Activated naive CD8-positive, alpha-beta T cell (primary cell): ENCODE measurements at regions not wholly inside any gene's neighbourhood (a gene's known extent, or its start where the extent isn't known, plus 50 kb on each side); places are given as distances from the start of the nearest gene placed in this dataset.
"Not testable (repeated sequence)": the region's sequence is repeated elsewhere in the genome, so short reads cannot be mapped to it uniquely, and the experiment has no call there.

Source experiments
- H3K27ac Mint-ChIP-seq: one replicate; pipeline ENCODE4 v1.8.0; 2021; ENCODE audit warnings: mixed read lengths
- H3K27me3 Mint-ChIP-seq: one replicate; pipeline ENCODE4 v1.8.0; 2021; ENCODE audit warnings: mixed read lengths
- H3K36me3 Mint-ChIP-seq: one replicate; pipeline ENCODE4 v1.8.0; 2021; ENCODE audit warnings: mixed read lengths
- H3K4me1 Mint-ChIP-seq: one replicate; pipeline ENCODE4 v1.8.0; 2021; ENCODE audit warnings: low read depth, mixed read lengths
- H3K4me3 Mint-ChIP-seq: one replicate; pipeline ENCODE4 v1.8.0; 2021; ENCODE audit warnings: mild to moderate bottlenecking, mixed read lengths
- H3K9me3 Mint-ChIP-seq: one replicate; pipeline ENCODE4 v1.8.0; 2021; ENCODE audit warnings: low read depth, mixed read lengths

DNA sequence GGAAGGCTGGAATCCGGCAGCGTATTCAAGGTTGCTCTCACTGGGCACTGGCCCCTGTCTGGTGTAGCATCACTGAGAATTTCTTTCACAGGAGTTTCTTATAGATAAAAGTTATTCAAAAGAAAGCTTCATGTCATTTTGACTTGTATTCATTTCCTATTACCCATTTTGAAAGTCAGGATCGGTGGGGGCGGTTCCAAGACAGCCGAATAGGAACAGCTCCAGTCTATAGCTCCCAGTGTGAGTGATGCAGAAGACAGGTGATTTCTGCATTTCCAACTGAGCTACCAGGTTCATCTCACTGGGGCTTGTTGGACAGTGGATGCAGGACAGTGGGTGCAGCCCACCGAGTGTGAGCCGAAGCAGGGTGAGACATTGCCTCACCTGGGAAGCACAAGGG is 51.5 kb upstream of the CDC42EP3 start:
- not testable (repeated sequence) for H3K4me1 Mint-ChIP-seq, H3K27me3 Mint-ChIP-seq, H3K27ac Mint-ChIP-seq, H3K4me3 Mint-ChIP-seq, H3K9me3 Mint-ChIP-seq, H3K36me3 Mint-ChIP-seq

GRCh38 chr2:37730037-37730818 is 58.8 kb upstream of the CDC42EP3 start:
- peaks cover 4% of the 10 kb centered on the region for H3K36me3 Mint-ChIP-seq
- no peaks in the 10 kb centered on the region for H3K27me3 Mint-ChIP-seq
- H3K4me1 Mint-ChIP-seq, result peaks cover under 1% of the 10 kb centered on the region
- H3K9me3 Mint-ChIP-seq, result no peaks in the 10 kb centered on the region
- H3K27ac Mint-ChIP-seq, result no peak overlapping the region
- H3K4me3 Mint-ChIP-seq, result no peak overlapping the region

GRCh38 chr2:37732412-37732811 is 61.0 kb upstream of the CDC42EP3 start:
- H3K9me3 Mint-ChIP-seq, H3K27me3 Mint-ChIP-seq, H3K4me3 Mint-ChIP-seq, H3K36me3 Mint-ChIP-seq, H3K27ac Mint-ChIP-seq, H3K4me1 Mint-ChIP-seq: not testable (repeated sequence)

DNA sequence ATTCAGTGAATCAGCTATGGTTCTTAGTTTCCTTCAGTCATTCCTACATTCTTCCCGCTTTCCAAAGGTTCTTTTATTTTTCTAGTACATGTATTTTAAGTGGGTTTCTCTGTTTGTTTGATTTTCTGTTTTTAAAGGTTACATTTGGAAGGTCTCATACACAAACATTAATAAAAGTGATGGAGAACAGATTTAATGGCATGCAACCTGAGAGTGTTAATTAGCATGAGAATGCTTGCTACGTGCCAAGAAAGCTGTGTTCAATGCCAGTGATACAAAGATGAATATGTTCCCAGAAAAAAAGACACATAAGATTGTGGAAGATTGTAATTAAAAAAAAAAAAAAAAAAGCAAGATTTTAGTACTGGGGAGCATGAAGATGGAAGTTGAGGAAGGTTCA is 61.8 kb upstream of the CDC42EP3 start:
- no peak overlapping the region for H3K27ac Mint-ChIP-seq
- no peak overlapping the region for H3K4me3 Mint-ChIP-seq
- peaks cover 2% of the 10 kb centered on the region for H3K4me1 Mint-ChIP-seq
- no peaks in the 10 kb centered on the region for H3K27me3 Mint-ChIP-seq
- peaks cover 4% of the 10 kb centered on the region for H3K36me3 Mint-ChIP-seq
- H3K9me3 Mint-ChIP-seq, result no peaks in the 10 kb centered on the region

DNA sequence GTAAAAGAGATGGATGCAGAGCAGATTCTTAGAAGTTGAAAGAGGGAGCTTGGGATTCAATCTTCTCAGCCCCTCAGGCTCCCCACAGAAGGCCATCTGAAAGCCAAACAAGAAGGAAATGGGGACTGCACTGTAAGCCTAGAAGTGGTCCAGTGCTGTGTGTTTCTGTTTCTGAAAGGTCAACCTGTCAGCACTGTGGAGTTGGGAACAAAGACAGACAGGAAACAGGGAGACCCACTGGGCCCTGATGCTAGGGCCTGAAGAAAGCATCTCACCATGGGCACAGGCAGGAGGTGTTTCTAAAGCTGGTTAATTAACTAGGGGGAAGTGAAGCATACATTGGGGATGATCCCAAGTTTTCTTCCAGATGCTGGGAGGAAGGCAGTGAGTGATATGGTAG is 62.5 kb upstream of the CDC42EP3 start:
- H3K4me1 Mint-ChIP-seq, H3K36me3 Mint-ChIP-seq, H3K27ac Mint-ChIP-seq, H3K9me3 Mint-ChIP-seq, H3K4me3 Mint-ChIP-seq, H3K27me3 Mint-ChIP-seq: not testable (repeated sequence)

GRCh38 chr2:37734891-37735523 is 63.6 kb upstream of the CDC42EP3 start:
- H3K4me3 Mint-ChIP-seq, H3K27me3 Mint-ChIP-seq, H3K36me3 Mint-ChIP-seq, H3K4me1 Mint-ChIP-seq, H3K27ac Mint-ChIP-seq, H3K9me3 Mint-ChIP-seq: not testable (repeated sequence)

DNA sequence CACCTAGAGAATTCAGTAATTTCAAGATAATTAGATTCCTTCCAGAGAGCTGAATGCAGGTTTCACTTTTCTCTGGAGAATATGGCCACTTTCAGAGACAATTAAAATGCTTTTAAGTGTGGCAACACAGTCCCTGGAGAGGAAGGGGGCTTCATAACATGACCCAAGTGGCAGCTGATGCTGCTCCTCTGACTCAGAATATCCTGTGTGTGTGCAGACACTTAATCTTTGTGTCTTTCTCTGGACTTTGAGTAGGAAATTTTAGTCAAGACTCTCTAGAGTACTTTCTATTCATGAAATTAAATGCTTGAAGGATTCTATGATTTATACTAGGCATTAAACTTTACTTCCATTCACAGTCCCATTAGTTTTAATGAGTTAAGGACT is 64.1 kb upstream of the CDC42EP3 start:
- not testable (repeated sequence) for H3K27me3 Mint-ChIP-seq, H3K4me3 Mint-ChIP-seq, H3K27ac Mint-ChIP-seq, H3K4me1 Mint-ChIP-seq, H3K36me3 Mint-ChIP-seq, H3K9me3 Mint-ChIP-seq

GRCh38 chr2:37737507-37737906 is 66.1 kb upstream of the CDC42EP3 start:
- Mint-ChIP-seq H3K36me3 (no peaks in the 10 kb centered on the region), H3K27me3 (no peaks in the 10 kb centered on the region), H3K4me1 (peaks cover 6% of the 10 kb centered on the region), H3K4me3 (no peak overlapping the region), H3K27ac (no peak overlapping the region), H3K9me3 (no peaks in the 10 kb centered on the region)

GRCh38 chr2:37738266-37738885 is 66.9 kb upstream of the CDC42EP3 start:
- Mint-ChIP-seq H3K27me3 (no peaks in the 10 kb centered on the region), H3K4me3 (no peak overlapping the region), H3K9me3 (no peaks in the 10 kb centered on the region), H3K4me1 (peaks cover 6% of the 10 kb centered on the region), H3K27ac (no peak overlapping the region), H3K36me3 (no peaks in the 10 kb centered on the region)

GRCh38 chr2:37739153-37739552 is 67.7 kb upstream of the CDC42EP3 start:
- H3K27ac Mint-ChIP-seq, result no peak overlapping the region
- no peaks in the 10 kb centered on the region for H3K9me3 Mint-ChIP-seq
- no peaks in the 10 kb centered on the region for H3K36me3 Mint-ChIP-seq
- H3K4me1 Mint-ChIP-seq, result peaks cover 6% of the 10 kb centered on the region
- no peaks in the 10 kb centered on the region for H3K27me3 Mint-ChIP-seq
- H3K4me3 Mint-ChIP-seq, result no peak overlapping the region

DNA sequence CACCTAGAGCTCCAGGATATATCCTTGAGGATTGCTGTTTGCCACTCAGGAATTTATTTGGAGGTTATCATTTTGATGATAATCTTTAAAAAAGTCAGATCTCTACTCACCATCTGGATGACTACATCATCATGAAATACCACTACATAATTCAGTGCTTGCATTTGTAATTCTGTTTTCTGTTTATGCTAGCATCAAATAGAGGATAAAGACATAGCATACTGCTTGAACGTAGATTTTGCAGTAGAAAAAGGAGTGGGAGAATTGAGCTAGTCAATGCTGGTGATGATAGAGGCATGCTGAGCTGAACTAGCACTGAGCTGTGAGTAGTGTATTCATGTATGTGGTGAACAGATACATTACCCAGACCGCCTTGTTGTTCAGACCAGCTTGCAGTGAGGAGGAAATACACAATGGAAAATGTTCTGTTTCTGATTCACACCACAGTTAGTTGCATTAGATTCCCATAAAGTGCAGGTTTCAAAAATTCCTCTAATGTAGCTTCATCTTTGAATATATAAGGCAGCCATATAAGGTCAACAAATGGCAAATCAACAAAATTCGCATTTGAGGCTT is 68.8 kb upstream of the CDC42EP3 start:
- Mint-ChIP-seq H3K36me3 (no peaks in the 10 kb centered on the region), H3K27me3 (no peaks in the 10 kb centered on the region), H3K27ac (no peak overlapping the region), H3K9me3 (no peaks in the 10 kb centered on the region), H3K4me1 (peaks cover 5% of the 10 kb centered on the region), H3K4me3 (no peak overlapping the region)

DNA sequence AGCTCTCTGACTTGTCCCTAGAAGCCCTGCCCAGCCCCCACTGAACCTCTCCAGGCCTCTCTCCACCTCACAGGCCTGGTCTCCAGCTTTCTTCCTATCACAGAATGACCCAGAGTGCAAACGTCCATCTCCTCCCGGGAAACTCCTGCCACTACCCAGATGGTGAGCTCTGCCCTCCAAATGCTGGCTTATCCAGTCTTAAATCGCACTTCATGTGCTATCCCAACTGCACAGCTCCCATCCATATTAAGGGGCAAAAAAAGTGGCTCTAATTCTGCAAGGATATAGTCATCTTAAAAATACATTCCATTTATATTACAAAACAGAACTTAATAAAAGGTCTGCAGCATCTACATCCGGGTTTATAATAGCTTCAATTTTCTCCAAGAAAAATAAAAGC is 70.8 kb upstream of the CDC42EP3 start:
- Mint-ChIP-seq H3K4me3 (no peak overlapping the region), H3K27ac (no peak overlapping the region), H3K27me3 (no peaks in the 10 kb centered on the region), H3K4me1 (peaks cover 4% of the 10 kb centered on the region), H3K9me3 (no peaks in the 10 kb centered on the region), H3K36me3 (no peaks in the 10 kb centered on the region)

- Mint-ChIP-seq H3K9me3 (no peaks in the 10 kb centered on the region), H3K27me3 (no peaks in the 10 kb centered on the region), H3K36me3 (no peaks in the 10 kb centered on the region), H3K4me1 (peaks cover 6% of the 10 kb centered on the region), H3K27ac (no peak overlapping the region), H3K4me3 (no peak overlapping the region)
These were observed 72.6 kb upstream of the CDC42EP3 start for GRCh38 chr2:37744010-37744409.

DNA sequence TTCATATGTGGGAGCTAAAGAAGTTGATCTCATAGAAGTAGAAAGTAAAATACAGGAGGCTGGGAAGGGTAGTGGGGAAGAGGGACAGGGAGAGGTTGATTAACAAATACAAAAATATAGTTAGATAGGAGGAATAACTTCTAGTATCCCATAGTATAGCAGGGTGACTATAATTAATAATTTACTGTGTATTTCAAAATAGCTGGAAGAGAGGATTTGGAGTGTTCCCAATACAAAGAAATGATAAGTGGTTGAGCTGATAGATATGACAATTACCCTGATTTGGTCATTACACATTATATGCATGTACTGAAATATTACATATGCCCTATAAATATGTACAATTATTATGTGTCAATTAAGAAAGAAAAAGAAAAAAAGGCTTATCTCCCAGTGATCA is 73.5 kb upstream of the CDC42EP3 start:
- not testable (repeated sequence) for H3K27ac Mint-ChIP-seq, H3K36me3 Mint-ChIP-seq, H3K4me3 Mint-ChIP-seq, H3K27me3 Mint-ChIP-seq, H3K4me1 Mint-ChIP-seq, H3K9me3 Mint-ChIP-seq

GRCh38 chr2:37746011-37746410 is 74.6 kb upstream of the CDC42EP3 start:
- not testable (repeated sequence) for H3K4me3 Mint-ChIP-seq, H3K27me3 Mint-ChIP-seq, H3K9me3 Mint-ChIP-seq, H3K36me3 Mint-ChIP-seq, H3K4me1 Mint-ChIP-seq, H3K27ac Mint-ChIP-seq
